Spinal cord (tissue), 9 donors: ENCODE measurements at regions not wholly inside any gene's neighbourhood (a gene's known extent, or its start where the extent isn't known, plus 50 kb on each side); places are given as distances from the start of the nearest gene placed in this dataset.
A peak's percentile ranks its signal among the peaks of the same experiment; 100 is the strongest.
"Not testable (repeated sequence)": the region's sequence is repeated elsewhere in the genome, so short reads cannot be mapped to it uniquely, and the experiment has no call there.

Experiments
- DNase-seq, 6 donors: peaks; one replicate each; pipeline versions ENCODE4 v3.0.0 to v3.0.0-alpha.2; 2013 to 2015; ENCODE audit warnings: low spot score in 6 of 6, low read depth in 4 of 6
- H3K27ac ChIP-seq: one replicate; pipeline ENCODE4 v1.5.1; 2013; ENCODE audit warnings: low read depth, low read length, control low read depth
- H3K27me3 ChIP-seq: one replicate; pipeline ENCODE4 v1.6.1; 2013; ENCODE audit warnings: low read length; ENCODE audit not compliant: control insufficient read depth, insufficient read depth
- H3K36me3 ChIP-seq: one replicate; pipeline ENCODE4 v1.6.1; 2013; ENCODE audit warnings: low read length; ENCODE audit not compliant: control insufficient read depth, insufficient read depth
- H3K4me1 ChIP-seq: one replicate; pipeline ENCODE4 v1.6.1; 2013; ENCODE audit warnings: low read length; ENCODE audit not compliant: control insufficient read depth, insufficient read depth
- H3K4me3 ChIP-seq: one replicate; pipeline ENCODE4 v1.5.1; 2013; ENCODE audit warnings: low read depth, low read length, control low read depth
- H3K9me3 ChIP-seq: one replicate; pipeline ENCODE4 v1.6.1; 2013; ENCODE audit warnings: low read length; ENCODE audit not compliant: control insufficient read depth, insufficient read depth
- WGBS: methylation state at CpG from one replicate; pipeline ENCODE4 v1.1.5; 2013; ENCODE audit warnings: missing lambda C conversion rate; ENCODE audit not compliant: insufficient coverage; 5-methylcytosine and 5-hydroxymethylcytosine counted together
- donor health status: healthy.

- no peak for DNase-seq
- no peak overlapping the region for H3K27ac ChIP-seq
- H3K36me3 ChIP-seq, result no peaks in the 10 kb centered on the region
- peaks cover 18% of the 10 kb centered on the region for H3K4me1 ChIP-seq
- no peaks in the 10 kb centered on the region for H3K9me3 ChIP-seq
- H3K4me3 ChIP-seq, result no peak overlapping the region
- 97% methylated on average over 6 of the region's 8 CpGs for WGBS
- H3K27me3 ChIP-seq, result no peaks in the 10 kb centered on the region
Observed at GRCh38 chr19:29006057-29006735, 206.8 kb downstream of the UQCRFS1 start.

- 100% methylated on average over 6 of the region's 7 CpGs for WGBS
- H3K36me3 ChIP-seq, result no peaks in the 10 kb centered on the region
- H3K27me3 ChIP-seq, result no peaks in the 10 kb centered on the region
- no peaks in the 10 kb centered on the region for H3K9me3 ChIP-seq
- no peak overlapping the region for H3K27ac ChIP-seq
- no peak overlapping the region for H3K4me3 ChIP-seq
- no peak for DNase-seq
- H3K4me1 ChIP-seq, result peaks cover 24% of the 10 kb centered on the region
Observed at GRCh38 chr19:29004796-29005195, 208.2 kb downstream of the UQCRFS1 start.

DNA sequence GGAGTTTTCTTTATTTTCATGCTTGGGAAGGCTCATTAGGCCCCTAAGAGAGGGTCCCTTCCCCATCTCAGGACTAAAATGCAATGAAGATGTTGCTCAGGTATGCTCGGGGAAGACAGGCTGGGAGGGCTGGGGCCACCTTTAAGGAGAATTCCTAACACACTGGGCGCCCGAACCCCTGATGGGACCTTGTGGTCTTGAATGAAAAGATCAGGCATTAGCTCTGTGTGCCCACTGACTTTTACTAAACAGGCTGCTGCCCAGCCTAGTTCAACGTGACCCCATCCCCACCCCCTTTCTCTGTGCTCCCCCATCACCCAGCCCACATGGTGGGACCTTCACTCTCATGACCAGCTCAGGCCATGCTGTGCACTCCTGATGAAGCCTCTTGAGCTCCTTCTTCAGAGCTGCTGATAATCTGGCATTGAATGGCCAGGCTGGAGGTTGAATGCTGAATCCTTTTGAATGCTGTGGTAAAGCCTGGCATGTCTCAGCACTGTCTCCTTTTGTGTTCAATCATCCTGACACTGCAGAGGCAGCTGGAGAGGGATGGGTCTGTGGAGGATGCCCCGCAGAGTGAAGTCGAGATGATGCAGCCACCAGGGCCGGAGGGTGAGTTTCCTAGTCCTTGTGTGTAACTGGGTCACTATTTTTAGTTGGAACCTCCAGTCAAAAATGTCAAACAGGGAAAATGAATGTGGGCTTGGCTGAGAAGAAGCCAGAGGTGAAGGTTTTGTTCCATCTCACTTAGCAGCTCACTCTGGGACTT, 209.1 kb downstream of the UQCRFS1 start:
- WGBS, result 67% methylated on average over 7 of the region's 7 CpGs
- Histone ChIP-seq H3K27ac (no peak overlapping the region), H3K9me3 (no peaks in the 10 kb centered on the region), H3K27me3 (no peaks in the 10 kb centered on the region), H3K4me1 (peaks cover 24% of the 10 kb centered on the region), H3K36me3 (no peaks in the 10 kb centered on the region), H3K4me3 (no peak overlapping the region)
- peak in 1 of 6 donors; percentile 30 for DNase-seq

DNA sequence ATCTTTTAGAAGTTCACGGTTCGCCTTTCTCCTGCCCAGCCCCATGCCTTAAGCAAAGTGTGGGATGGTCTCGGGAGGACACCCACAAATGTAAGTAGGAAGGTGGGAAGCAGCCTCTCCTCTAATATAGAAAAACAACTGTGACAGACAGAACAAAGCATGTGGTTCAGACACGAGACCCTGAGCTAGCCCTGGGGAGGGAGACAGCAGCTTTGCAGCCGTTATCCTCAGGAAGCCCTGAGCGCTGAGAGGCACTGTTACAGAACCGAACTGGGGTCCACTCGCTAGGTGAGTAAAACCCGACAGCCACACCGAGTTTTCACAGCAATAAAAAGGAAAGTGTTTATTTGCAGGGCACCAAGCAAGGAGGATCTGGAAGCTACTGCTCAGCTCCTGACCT, 210.6 kb downstream of the UQCRFS1 start:
- WGBS, result 38% methylated on average over 7 of the region's 10 CpGs
- Histone ChIP-seq H3K36me3 (no peaks in the 10 kb centered on the region), H3K9me3 (no peaks in the 10 kb centered on the region), H3K4me1 (peaks cover 24% of the 10 kb centered on the region), H3K27ac (no peak overlapping the region), H3K27me3 (no peaks in the 10 kb centered on the region), H3K4me3 (no peak overlapping the region)
- peak in 2 of 6 donors; percentile 17 to 25 for DNase-seq

DNA sequence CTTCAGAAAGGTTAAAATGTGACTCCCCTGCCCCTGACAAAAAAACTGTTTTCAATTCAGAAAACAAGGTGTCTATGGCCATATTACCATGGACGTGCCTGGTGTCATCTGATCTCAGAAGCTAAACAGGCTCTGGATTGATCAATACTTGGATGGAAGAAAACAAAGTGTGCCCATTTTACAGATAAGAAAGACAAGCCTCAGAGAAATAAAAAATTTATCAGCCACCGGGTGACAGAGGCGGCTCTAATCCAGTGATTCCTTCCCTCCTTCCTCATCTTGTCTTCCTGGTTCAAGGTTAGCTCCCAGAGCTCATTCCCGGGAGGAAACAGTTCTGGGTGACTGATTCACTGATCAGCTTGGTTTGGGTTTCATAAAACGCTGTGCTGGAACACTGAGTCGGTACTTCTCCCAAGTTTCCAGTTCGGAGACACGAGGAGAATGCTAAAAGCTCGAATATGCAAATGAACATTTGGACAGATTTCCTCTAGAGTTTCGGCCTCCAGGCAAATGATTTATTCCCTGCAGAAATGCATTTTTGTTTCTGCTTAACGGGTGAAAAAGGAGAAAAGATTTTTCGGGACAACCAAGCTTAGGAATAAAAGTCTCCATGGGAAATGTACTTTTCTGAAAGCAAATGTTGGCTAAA, 211.2 kb downstream of the UQCRFS1 start:
- H3K4me3 ChIP-seq, result no peak overlapping the region
- no peak overlapping the region for H3K27ac ChIP-seq
- H3K4me1 ChIP-seq, result peaks cover 24% of the 10 kb centered on the region
- 29% methylated on average over 8 of the region's 12 CpGs for WGBS
- no peaks in the 10 kb centered on the region for H3K9me3 ChIP-seq
- peak in 4 of 6 donors; percentile 13 to 80 (median 40) for DNase-seq
- no peaks in the 10 kb centered on the region for H3K27me3 ChIP-seq
- H3K36me3 ChIP-seq, result no peaks in the 10 kb centered on the region

DNA sequence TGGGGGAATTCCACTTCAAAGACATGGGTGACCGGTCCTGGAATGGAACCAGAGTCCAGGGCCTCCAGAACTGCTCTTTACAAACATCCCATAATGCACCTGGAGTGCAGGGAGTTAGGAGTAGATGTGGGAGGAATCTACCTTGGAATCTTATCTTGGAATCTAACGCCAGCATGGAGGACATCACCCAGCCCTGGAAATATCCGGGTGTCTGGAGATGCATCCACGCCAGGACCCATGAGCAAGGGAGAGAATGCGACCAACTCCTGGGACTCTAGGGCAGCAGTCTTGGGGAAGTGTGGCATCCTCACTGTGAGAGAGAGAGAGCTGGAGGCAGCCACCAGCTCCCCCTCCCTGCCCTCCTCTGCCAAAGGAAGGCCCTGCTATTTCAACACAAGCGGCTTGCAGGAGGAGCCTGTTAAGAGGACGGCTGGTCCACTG, 211.8 kb downstream of the UQCRFS1 start:
- no peak for DNase-seq
- 64% methylated on average over 6 of the region's 7 CpGs for WGBS
- H3K36me3 ChIP-seq, result no peaks in the 10 kb centered on the region

GRCh38 chr19:28999724-29000433, 213.1 kb downstream of the UQCRFS1 start:
- H3K27ac ChIP-seq, result no peak overlapping the region
- peak in 1 of 6 donors; percentile 23 for DNase-seq
- H3K9me3 ChIP-seq, result no peaks in the 10 kb centered on the region
- H3K27me3 ChIP-seq, result no peaks in the 10 kb centered on the region
- H3K4me3 ChIP-seq, result no peak overlapping the region
- H3K36me3 ChIP-seq, result no peaks in the 10 kb centered on the region
- WGBS, result 67% methylated on average over 12 of the region's 12 CpGs
- H3K4me1 ChIP-seq, result peaks cover 24% of the 10 kb centered on the region

More for the DNA sequence above, 211.8 kb downstream of the UQCRFS1 start:
- H3K27me3 ChIP-seq, result no peaks in the 10 kb centered on the region
- H3K9me3 ChIP-seq, result no peaks in the 10 kb centered on the region
- H3K4me1 ChIP-seq, result peaks cover 24% of the 10 kb centered on the region
- no peak overlapping the region for H3K27ac ChIP-seq
- no peak overlapping the region for H3K4me3 ChIP-seq

GRCh38 chr19:28998974-28999373, 214.0 kb downstream of the UQCRFS1 start:
- Histone ChIP-seq H3K9me3 (no peaks in the 10 kb centered on the region), H3K36me3 (no peaks in the 10 kb centered on the region), H3K4me1 (peaks cover 21% of the 10 kb centered on the region), H3K27ac (no peak overlapping the region), H3K27me3 (no peaks in the 10 kb centered on the region), H3K4me3 (no peak overlapping the region)
- 90% methylated on average over 4 of the region's 6 CpGs for WGBS
- no peak for DNase-seq

GRCh38 chr19:28997866-28998265, 215.1 kb downstream of the UQCRFS1 start:
- H3K9me3 ChIP-seq, H3K36me3 ChIP-seq, H3K27ac ChIP-seq, H3K4me3 ChIP-seq, DNase-seq, H3K27me3 ChIP-seq: not testable (repeated sequence)
- H3K4me1 ChIP-seq, result peaks cover 16% of the 10 kb centered on the region
- 94% methylated on average over 2 of the region's 6 CpGs for WGBS
